ENCODE measurements at regions not wholly inside any gene's neighbourhood (a gene's known extent, or its start where the extent isn't known, plus 50 kb on each side); places are given as distances from the start of the nearest gene placed in this dataset.

- peak; percentile 88 for FAIRE-seq
- Histone ChIP-seq H3K27ac (ENCODE audit: extremely low read depth, low read depth, low read length) (peak overlapping the region; percentile 84), H3K9ac (ENCODE audit: insufficient read depth in 1 of 2, low read depth in 2 of 2, low read length in 2 of 2) (peak overlapping the region in 1 of 2 experiments; percentile 64; a peak in 3 of 4 replicates), H2AFZ (ENCODE audit: low read depth, low read length) (peak overlapping the region; percentile 97), H3K79me2 (ENCODE audit: control insufficient read depth, insufficient read depth, low read length) (no peaks in the 10 kb centered on the region), H3K4me3 (peak overlapping the region; percentile 1; the same call in 1 of the 2 replicates), H3K9me1 (ENCODE audit: control insufficient read depth, insufficient read depth, low read length) (no peaks in the 10 kb centered on the region), H3K36me3 (ENCODE audit: control insufficient read depth, insufficient read depth, low read length) (no peaks in the 10 kb centered on the region), H3K4me1 (replicated peaks in 1 of 2; ENCODE audit: control insufficient read depth in 2 of 2, insufficient read depth in 2 of 2, low read length in 2 of 2) (peaks cover 12 to 35% of the 10 kb centered on the region in 2 experiments), H3K27me3 (ENCODE audit: control insufficient read depth in 2 of 2, insufficient read depth in 2 of 2, low read length in 2 of 2) (no peaks in the 10 kb centered on the region), H3K4me2 (ENCODE audit: insufficient read depth, low read length) (peak overlapping the region; percentile 65), H4K20me1 (replicated peaks; ENCODE audit: control insufficient read depth, insufficient read depth, low read length) (no peaks in the 10 kb centered on the region), H3K9me3 (replicated peaks; ENCODE audit: control insufficient read depth, insufficient read depth, low read depth, low read length) (peaks cover 2% of the 10 kb centered on the region)
- peak; percentile 90 to 94 (median 92) for DNase-seq (ENCODE audit: extremely low read depth in 1 of 4, low spot score in 3 of 4)
- CTCF ChIA-PET (ENCODE audit: low intra/inter-chr PET ratio) = interaction anchor here (0.7 to 1.5 kb wide), 2 partner anchors 139 to 356 kb away, joined by 3 to 6 read pairs; no protein-coding TSS in a partner anchor
- 3% methylated on average over 20 of the region's 22 CpGs for WGBS (ENCODE audit: insufficient coverage, low coverage, missing lambda C conversion rate)
- in situ Hi-C loops (cut with MboI) (loop anchor here (5.0 to 10.0 kb wide), 3 partner anchors 137 to 353 kb away; no protein-coding TSS in a partner anchor), intact Hi-C loops (cut with micrococcal nuclease) (loop anchor here (1.0 to 5.0 kb wide), 7 partner anchors 66 to 412 kb away; no protein-coding TSS in a partner anchor)
- BruUV-seq (replicated peaks) = no TSS peak
- peak; percentile 97 for ATAC-seq
- POLR2A ChIA-PET = interaction anchor here (0.6 to 2.1 kb wide), 12 partner anchors 9 to 357 kb away, joined by 3 to 7 read pairs (median 4); no protein-coding TSS in a partner anchor
- TF ChIP-seq YY1 (IDR thresholded peaks at IDR 0.05; ENCODE audit: borderline replicate concordance in 1 of 3, control insufficient read depth in 1 of 3, extremely low read depth in 1 of 3, insufficient read depth in 3 of 3, insufficient read length in 1 of 3, insufficient replicate concordance in 2 of 3, low read depth in 1 of 3, low read length in 2 of 3) (peak in 2 of 3 experiments; percentile 70 to 72), NR2C2 (CRISPR knock-in tag; IDR thresholded peaks at IDR 0.05) (no peak), NR2C2 (tag; IDR thresholded peaks at IDR 0.05) (peak; percentile 87), MYC (IDR thresholded peaks at IDR 0.05; ENCODE audit: low read depth, low read length) (peak; percentile 91), MYC (CRISPR knock-in tag; IDR thresholded peaks at IDR 0.05; ENCODE audit: borderline replicate concordance, low read depth) (no peak), ETV6 (IDR thresholded peaks at IDR 0.05; ENCODE audit: borderline replicate concordance in 1 of 2, low read depth in 2 of 2, low read length in 1 of 2) (peak; percentile 56 to 93; a peak in 1 of 4 replicates), ETV6 (CRISPR knock-in tag; IDR thresholded peaks at IDR 0.05; ENCODE audit: borderline replicate concordance) (no peak), SRF (CRISPR knock-in tag; IDR thresholded peaks at IDR 0.05) (peak in 1 of 2 experiments; percentile 73; a peak in 1 of 4 replicates), CCNT2 (IDR thresholded peaks at IDR 0.05; ENCODE audit: borderline replicate concordance, extremely low read depth, insufficient read length, low read depth, low read length) (peak; percentile 56), KDM5B (IDR thresholded peaks at IDR 0.05; ENCODE audit: insufficient replicate concordance, low read depth, low read length) (peak; percentile 20), ATF7 (IDR thresholded peaks at IDR 0.05) (peak; percentile 80), ZNF696 (CRISPR knock-in tag; conservative IDR thresholded peaks at IDR 0.05) (no peak), MIER1 (IDR thresholded peaks at IDR 0.05; ENCODE audit: low read depth) (no peak), SRSF7 (optimal IDR thresholded peaks at IDR 0.05; ENCODE audit: low read depth, low read length) (no peak), E2F6 (IDR thresholded peaks at IDR 0.05; ENCODE audit: borderline replicate concordance in 1 of 2, extremely low read depth in 1 of 2, insufficient read depth in 1 of 2, insufficient read length in 1 of 2, low read depth in 1 of 2, low read length in 1 of 2, poor library complexity in 1 of 2, severe bottlenecking in 1 of 2) (peak; percentile 54 to 88), FOXK2 (conservative IDR thresholded peaks at IDR 0.05 in 1 of 2, IDR thresholded peaks at IDR 0.05 in 1 of 2; ENCODE audit: low read depth in 2 of 2) (peak in 1 of 2 experiments; percentile 59; a peak in 1 of 4 replicates), MAZ (CRISPR knock-in tag; conservative IDR thresholded peaks at IDR 0.05 in 1 of 2, IDR thresholded peaks at IDR 0.05 in 1 of 2) (peak; percentile 60 to 86), PHF8 (IDR thresholded peaks at IDR 0.05; ENCODE audit: borderline replicate concordance, low read length) (peak; percentile 34; the same call in 1 of the 2 replicates)
These were observed 345.1 kb upstream of the KLF3 start for GRCh38 chr4:38318737-38319455.

Data from K562 (cell line).